ENCODE measurements at regions not wholly inside any gene's neighbourhood (a gene's known extent, or its start where the extent isn't known, plus 50 kb on each side); places are given as distances from the start of the nearest gene placed in this dataset.

- intact Hi-C loops (cut with DNase I, micrococcal nuclease) = no loop called here
- Histone ChIP-seq H3K4me3 (ENCODE audit: low read length) (no peak overlapping the region), H3K9me3 (ENCODE audit: control insufficient read depth in 1 of 2, insufficient read depth in 1 of 2, low read length in 2 of 2) (peaks cover 0 to 5% of the 10 kb centered on the region in 2 experiments), H3K4me1 (ENCODE audit: insufficient read depth, low read length) (peaks cover 5% of the 10 kb centered on the region), H3K27ac (ENCODE audit: low read depth in 1 of 2, low read length in 2 of 2) (no peak overlapping the region), H3K36me3 (ENCODE audit: insufficient read depth, low read length) (no peaks in the 10 kb centered on the region), H3K27me3 (ENCODE audit: control insufficient read depth in 1 of 2, insufficient read depth in 2 of 2, low read length in 2 of 2) (no peaks in the 10 kb centered on the region)
- no peaks in the 10 kb centered on the region for H3K36me3 Mint-ChIP-seq (ENCODE audit: low read depth)
- H3K4me3 Mint-ChIP-seq = no peak overlapping the region
- DNase-seq (no peak), ATAC-seq (ENCODE audit: poor library complexity) (no peak)
- TF ChIP-seq CTCF (IDR thresholded peaks at IDR 0.05) = no peak
- H3K9me3 Mint-ChIP-seq = no peaks in the 10 kb centered on the region
- ChIA-PET POLR2A (no interaction called here), CTCF (no interaction called here)
- H3K27me3 Mint-ChIP-seq = no peaks in the 10 kb centered on the region
- H3K27ac Mint-ChIP-seq = no peak overlapping the region
- H3K4me1 Mint-ChIP-seq (ENCODE audit: low read depth) = no peaks in the 10 kb centered on the region
Measured at GRCh38 chr3:13240928-13241618, 167.8 kb upstream of the IQSEC1 start.

GRCh38 chr3:13239467-13239760, 166.2 kb upstream of the IQSEC1 start:
- no peak for TF ChIP-seq CTCF (IDR thresholded peaks at IDR 0.05)
- Histone ChIP-seq H3K4me3 (ENCODE audit: low read length) (no peak overlapping the region), H3K27me3 (ENCODE audit: control insufficient read depth in 1 of 2, insufficient read depth in 2 of 2, low read length in 2 of 2) (peaks cover 0 to 5% of the 10 kb centered on the region in 2 experiments), H3K27ac (ENCODE audit: low read depth in 1 of 2, low read length in 2 of 2) (no peak overlapping the region), H3K4me1 (ENCODE audit: insufficient read depth, low read length) (peaks cover 22% of the 10 kb centered on the region), H3K9me3 (ENCODE audit: control insufficient read depth in 1 of 2, insufficient read depth in 1 of 2, low read length in 2 of 2) (no peaks in the 10 kb centered on the region), H3K36me3 (ENCODE audit: insufficient read depth, low read length) (no peaks in the 10 kb centered on the region)
- POLR2A ChIA-PET = no interaction called here
- DNase-seq (no peak), ATAC-seq (ENCODE audit: poor library complexity) (no peak)
- Mint-ChIP-seq H3K27me3 (peaks cover 5% of the 10 kb centered on the region), H3K4me3 (no peak overlapping the region), H3K36me3 (ENCODE audit: low read depth) (no peaks in the 10 kb centered on the region), H3K9me3 (no peaks in the 10 kb centered on the region), H3K27ac (no peak overlapping the region), H3K4me1 (ENCODE audit: low read depth) (peaks cover 15% of the 10 kb centered on the region)
- CTCF ChIA-PET = no interaction called here
- intact Hi-C loops (cut with DNase I, micrococcal nuclease) = no loop called here

- no peaks in the 10 kb centered on the region for H3K36me3 ChIP-seq (ENCODE audit: insufficient read depth, low read length)
- H3K4me3 ChIP-seq (ENCODE audit: low read length) = no peak overlapping the region
- DNase-seq (no peak), ATAC-seq (ENCODE audit: poor library complexity) (no peak)
- Mint-ChIP-seq H3K36me3 (ENCODE audit: low read depth) (no peaks in the 10 kb centered on the region), H3K4me3 (no peak overlapping the region), H3K9me3 (no peaks in the 10 kb centered on the region), H3K4me1 (ENCODE audit: low read depth) (peaks cover 20% of the 10 kb centered on the region), H3K27ac (no peak overlapping the region), H3K27me3 (peaks cover 10% of the 10 kb centered on the region)
- H3K27ac ChIP-seq (ENCODE audit: low read depth in 1 of 2, low read length in 2 of 2) = no peak overlapping the region
- no peaks in the 10 kb centered on the region for H3K9me3 ChIP-seq (ENCODE audit: control insufficient read depth in 1 of 2, insufficient read depth in 1 of 2, low read length in 2 of 2)
- peaks cover 27% of the 10 kb centered on the region for H3K4me1 ChIP-seq (ENCODE audit: insufficient read depth, low read length)
- ChIA-PET CTCF (no interaction called here), POLR2A (no interaction called here)
- intact Hi-C loops (cut with DNase I, micrococcal nuclease) = no loop called here
- TF ChIP-seq CTCF (IDR thresholded peaks at IDR 0.05) = no peak
- peaks cover 0 to 6% of the 10 kb centered on the region in 2 experiments for H3K27me3 ChIP-seq (ENCODE audit: control insufficient read depth in 1 of 2, insufficient read depth in 2 of 2, low read length in 2 of 2)
Measured at GRCh38 chr3:13238687-13239466, 165.6 kb upstream of the IQSEC1 start.
